HEK293 (cell line): ENCODE measurements at regions not wholly inside any gene's neighbourhood (a gene's known extent, or its start where the extent isn't known, plus 50 kb on each side); places are given as distances from the start of the nearest gene placed in this dataset.

ENCODE experiments used
- CTCF ChIA-PET: fragments of 350-600 bp; formaldehyde crosslinking; extraction: SDS; loops from one replicate; lab custom pipeline; 2021; ENCODE audit warnings: antibody characterized with exemption; lab: Yijun Ruan, JAX
- POLR2A ChIA-PET: fragments of 300-600 bp; formaldehyde crosslinking; extraction: SDS; loops from one replicate; lab custom pipeline; 2020; ENCODE audit warnings: antibody characterized with exemption, inconsistent platforms; lab: Yijun Ruan, JAX
- H3K27ac ChIP-seq: fragments of 200-500 bp; sonication (Bioruptor generic); 2 replicates; pipeline ENCODE4 v1.5.1; 2014; ENCODE audit warnings: low read depth, low read length, control low read depth, inconsistent platforms; ENCODE audit errors: extremely low read depth
- H3K36me3 ChIP-seq, 2 experiments: fragments of 200-500 bp in 1 of 2; sonication (Bioruptor generic) in 1 of 2; 1 replicate in 1 of 2; 2 replicates in 1 of 2; pipeline ENCODE4 v1.5.1; 2014 to 2017; ENCODE audit warnings: inconsistent platforms in 2 of 2, low read length in 2 of 2; ENCODE audit not compliant: control insufficient read depth in 2 of 2, insufficient read depth in 1 of 2
- H3K4me1 ChIP-seq: fragments of 200-500 bp; sonication (Bioruptor generic); 2 replicates; pipeline ENCODE4 v1.5.1; 2014; ENCODE audit warnings: mild to moderate bottlenecking, low read length, inconsistent platforms; ENCODE audit not compliant: control insufficient read depth, insufficient read depth
- H3K4me3 ChIP-seq: 2 replicates; pipeline ENCODE4 v1.5.1; 2011; ENCODE audit warnings: low read depth, mild to moderate bottlenecking, control low read depth, low read length, moderate library complexity
- H3K9me3 ChIP-seq: fragments of 200-500 bp; sonication (Bioruptor generic); 2 replicates; pipeline ENCODE4 v1.5.1; 2014; ENCODE audit warnings: low read depth, low read length, inconsistent platforms; ENCODE audit not compliant: control insufficient read depth, insufficient read depth
- BCL11B ChIP-seq: fragments of 450-650 bp; formaldehyde crosslinking; IDR thresholded peaks from 2 replicates; pipeline ENCODE4 v1.5.1; 2016; ENCODE audit warnings: low read depth, missing biosample characterization, missing genetic modification characterization
- BCL6B ChIP-seq: fragments of 450-650 bp; formaldehyde crosslinking; IDR thresholded peaks from 2 replicates; pipeline ENCODE4 v1.5.1; 2017; ENCODE audit warnings: missing biosample characterization, missing genetic modification characterization
- GLI4 ChIP-seq: fragments of 450-650 bp; formaldehyde crosslinking; IDR thresholded peaks from 2 replicates; pipeline ENCODE4 v1.5.1; 2016; ENCODE audit warnings: missing biosample characterization, missing genetic modification characterization
- MEIS1 ChIP-seq: sonication (generic); formaldehyde crosslinking; IDR thresholded peaks from 2 replicates; pipeline ENCODE4 v1.8.1; 2022; ENCODE audit warnings: missing genetic modification reagents, mild to moderate bottlenecking, borderline replicate concordance
- MZF1 ChIP-seq: fragments of 450-650 bp; formaldehyde crosslinking; IDR thresholded peaks from 2 replicates; pipeline ENCODE4 v1.5.1; 2017; ENCODE audit warnings: missing biosample characterization, missing genetic modification characterization, borderline replicate concordance
- SALL2 ChIP-seq: fragments of 450-650 bp; formaldehyde crosslinking; IDR thresholded peaks from 2 replicates; pipeline ENCODE4 v1.5.0; 2017; ENCODE audit warnings: missing biosample characterization, mild to moderate bottlenecking, missing genetic modification characterization, borderline replicate concordance
- YY1 ChIP-seq: fragments of 450-650 bp; formaldehyde crosslinking; IDR thresholded peaks from 2 replicates; pipeline ENCODE4 v1.5.1; 2018; ENCODE audit warnings: missing biosample characterization, missing genetic modification characterization
- YY2 ChIP-seq: fragments of 450-650 bp; formaldehyde crosslinking; IDR thresholded peaks from 2 replicates; pipeline ENCODE4 v1.5.1; 2016; ENCODE audit warnings: missing biosample characterization, missing genetic modification characterization
- ZBTB17 ChIP-seq: fragments of 450-650 bp; formaldehyde crosslinking; IDR thresholded peaks from 2 replicates; pipeline ENCODE4 v1.5.1; 2016; ENCODE audit warnings: missing biosample characterization, missing genetic modification characterization
- ZBTB21 ChIP-seq: fragments of 450-650 bp; formaldehyde crosslinking; IDR thresholded peaks from 2 replicates; pipeline ENCODE4 v1.5.1; 2017; ENCODE audit warnings: missing biosample characterization, missing genetic modification characterization
- ZBTB49 ChIP-seq: fragments of 450-650 bp; formaldehyde crosslinking; IDR thresholded peaks from 2 replicates; pipeline ENCODE4 v1.5.1; 2016; ENCODE audit warnings: missing biosample characterization, missing genetic modification characterization, low read depth
- ZFP3 ChIP-seq: fragments of 450-650 bp; formaldehyde crosslinking; IDR thresholded peaks from 2 replicates; pipeline ENCODE4 v1.5.1; 2016; ENCODE audit warnings: low read depth, missing biosample characterization, missing genetic modification characterization
- ZFP69B ChIP-seq: fragments of 450-650 bp; formaldehyde crosslinking; IDR thresholded peaks from 2 replicates; pipeline ENCODE4 v1.5.1; 2016; ENCODE audit warnings: missing biosample characterization, missing genetic modification characterization
- ZIC2 ChIP-seq: fragments of 450-650 bp; formaldehyde crosslinking; IDR thresholded peaks from 2 replicates; pipeline ENCODE4 v1.5.1; 2016; ENCODE audit warnings: missing biosample characterization, missing genetic modification characterization
- ZNF140 ChIP-seq: fragments of 450-650 bp; formaldehyde crosslinking; IDR thresholded peaks from 2 replicates; pipeline ENCODE4 v1.5.1; 2016; ENCODE audit warnings: missing biosample characterization, missing genetic modification characterization
- ZNF174 ChIP-seq: fragments of 450-650 bp; formaldehyde crosslinking; IDR thresholded peaks from 2 replicates; pipeline ENCODE4 v1.5.0; 2017; ENCODE audit warnings: missing biosample characterization, mild to moderate bottlenecking, missing genetic modification characterization
- ZNF24 ChIP-seq: fragments of 450-650 bp; formaldehyde crosslinking; IDR thresholded peaks from 2 replicates; pipeline ENCODE4 v1.5.1; 2016; ENCODE audit warnings: missing biosample characterization, missing genetic modification characterization
- ZNF266 ChIP-seq: fragments of 450-650 bp; formaldehyde crosslinking; IDR thresholded peaks from 2 replicates; pipeline ENCODE4 v1.5.1; 2016; ENCODE audit warnings: missing biosample characterization, missing genetic modification characterization, low read depth
- ZNF544 ChIP-seq: fragments of 450-650 bp; formaldehyde crosslinking; IDR thresholded peaks from 2 replicates; pipeline ENCODE4 v1.5.0; 2017; ENCODE audit warnings: missing biosample characterization, missing genetic modification characterization
- ZNF555 ChIP-seq: fragments of 450-650 bp; formaldehyde crosslinking; conservative IDR thresholded peaks from 2 replicates; pipeline ENCODE4 v1.5.1; 2017; ENCODE audit warnings: missing biosample characterization, mild to moderate bottlenecking, missing genetic modification characterization, inconsistent platforms
- ZNF561 ChIP-seq: fragments of 450-650 bp; IDR thresholded peaks from 2 replicates; pipeline ENCODE4 v1.5.1; 2018; ENCODE audit warnings: missing biosample characterization, missing genetic modification characterization, borderline replicate concordance
- ZNF624 ChIP-seq: fragments of 450-650 bp; formaldehyde crosslinking; IDR thresholded peaks from 2 replicates; pipeline ENCODE4 v1.5.1; 2017; ENCODE audit warnings: missing biosample characterization, missing genetic modification characterization
- ZNF660 ChIP-seq: fragments of 450-650 bp; IDR thresholded peaks from 2 replicates; pipeline ENCODE4 v1.5.1; 2018; ENCODE audit warnings: missing biosample characterization, mild to moderate bottlenecking, missing genetic modification characterization
- ZNF837 ChIP-seq: fragments of 450-650 bp; formaldehyde crosslinking; IDR thresholded peaks from 2 replicates; pipeline ENCODE4 v1.5.1; 2016; ENCODE audit warnings: missing biosample characterization, missing genetic modification characterization
- ZSCAN16 ChIP-seq: fragments of 450-650 bp; formaldehyde crosslinking; IDR thresholded peaks from 2 replicates; pipeline ENCODE4 v1.5.1; 2016; ENCODE audit warnings: missing biosample characterization, missing genetic modification characterization
- TF ChIP-seq, protein P1 (sequence below): fragments of 450-650 bp; formaldehyde crosslinking; IDR thresholded peaks from 2 replicates; pipeline ENCODE4 v1.5.1; 2017; ENCODE audit warnings: missing biosample characterization, mild to moderate bottlenecking, missing genetic modification characterization, moderate library complexity

DNA sequence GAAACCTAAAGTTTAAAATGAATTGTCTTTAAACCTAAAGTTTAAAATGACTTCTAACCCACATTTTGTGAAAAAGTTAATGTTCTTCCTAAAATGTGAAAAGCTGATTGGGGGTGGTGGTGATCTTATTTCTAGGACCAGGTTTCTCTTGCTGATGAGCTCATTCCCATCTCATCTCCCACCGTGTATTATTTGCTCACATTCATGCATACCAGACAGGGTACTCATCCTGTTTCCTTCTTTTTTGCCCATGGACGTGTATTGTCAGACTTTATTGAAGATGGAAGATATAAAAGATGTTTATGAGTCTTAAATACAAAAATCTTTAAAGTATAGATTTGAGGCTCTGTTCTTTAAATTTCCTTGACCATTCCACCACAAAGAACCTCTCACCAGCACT is 70.1 kb upstream of the MPHOSPH6 start (continued):
- TF ChIP-seq ZBTB49, result no peak
- TF ChIP-seq GLI4 (tag by site-specific recombination), result no peak
- no peak for TF ChIP-seq YY1 (tag by site-specific recombination)
- TF ChIP-seq, protein P1, sequence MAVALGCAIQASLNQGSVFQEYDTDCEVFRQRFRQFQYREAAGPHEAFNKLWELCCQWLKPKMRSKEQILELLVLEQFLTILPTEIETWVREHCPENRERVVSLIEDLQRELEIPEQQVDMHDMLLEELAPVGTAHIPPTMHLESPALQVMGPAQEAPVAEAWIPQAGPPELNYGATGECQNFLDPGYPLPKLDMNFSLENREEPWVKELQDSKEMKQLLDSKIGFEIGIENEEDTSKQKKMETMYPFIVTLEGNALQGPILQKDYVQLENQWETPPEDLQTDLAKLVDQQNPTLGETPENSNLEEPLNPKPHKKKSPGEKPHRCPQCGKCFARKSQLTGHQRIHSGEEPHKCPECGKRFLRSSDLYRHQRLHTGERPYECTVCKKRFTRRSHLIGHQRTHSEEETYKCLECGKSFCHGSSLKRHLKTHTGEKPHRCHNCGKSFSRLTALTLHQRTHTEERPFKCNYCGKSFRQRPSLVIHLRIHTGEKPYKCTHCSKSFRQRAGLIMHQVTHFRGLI (tag by site-specific recombination), result no peak
- no peak for TF ChIP-seq MZF1

- ChIA-PET CTCF (no interaction called here), POLR2A (no interaction called here)
- Histone ChIP-seq H3K4me1 (no peaks in the 10 kb centered on the region), H3K4me3 (no peak overlapping the region), H3K9me3 (no peaks in the 10 kb centered on the region), H3K36me3 (no peaks in the 10 kb centered on the region), H3K27ac (no peak overlapping the region)
- TF ChIP-seq ZNF624 (tag by site-specific recombination), result no peak
- TF ChIP-seq ZFP69B (tag by site-specific recombination), result no peak
- no peak for TF ChIP-seq ZBTB21 (tag by site-specific recombination)
- TF ChIP-seq ZNF544, result no peak
- no peak for TF ChIP-seq ZNF140
- no peak for TF ChIP-seq ZNF174 (tag by site-specific recombination)
- TF ChIP-seq YY2 (tag by site-specific recombination), result no peak
- TF ChIP-seq ZNF24 (tag by site-specific recombination), result no peak
Measured at GRCh38 chr16:82236875-82237274, 66.9 kb upstream of the MPHOSPH6 start.

- CTCF ChIA-PET, result interaction anchor here (0.6 kb wide), 1 partner anchor 212 kb away, joined by 3 read pairs; no protein-coding TSS in a partner anchor
- Histone ChIP-seq H3K9me3 (no peaks in the 10 kb centered on the region), H3K4me3 (no peak overlapping the region)
- TF ChIP-seq BCL11B (tag by site-specific recombination) (no peak), ZNF266 (no peak), SALL2 (tag by site-specific recombination) (no peak), ZFP3 (tag by site-specific recombination) (no peak), ZNF555 (tag by site-specific recombination) (no peak), ZNF24 (tag by site-specific recombination) (no peak), ZIC2 (tag by site-specific recombination) (no peak), BCL6B (tag by site-specific recombination) (no peak), ZNF837 (no peak), MEIS1 (no peak), ZNF561 (no peak), ZNF660 (no peak), ZBTB17 (no peak), ZSCAN16 (tag by site-specific recombination) (no peak)
- TF ChIP-seq, all 188 proteins: peak for 0
- Histone ChIP-seq H3K36me3 (no peaks in the 10 kb centered on the region), H3K27ac (no peak overlapping the region), H3K4me1 (no peaks in the 10 kb centered on the region)
- POLR2A ChIA-PET, result no interaction called here
Measured at GRCh38 chr16:82236415-82236814, 66.4 kb upstream of the MPHOSPH6 start.
